ENCODE measurements at regions not wholly inside any gene's neighbourhood (a gene's known extent, or its start where the extent isn't known, plus 50 kb on each side); places are given as distances from the start of the nearest gene placed in this dataset.
A peak's percentile ranks its signal among the peaks of the same experiment; 100 is the strongest.
"Not testable (repeated sequence)": the region's sequence is repeated elsewhere in the genome, so short reads cannot be mapped to it uniquely, and the experiment has no call there.

DNA sequence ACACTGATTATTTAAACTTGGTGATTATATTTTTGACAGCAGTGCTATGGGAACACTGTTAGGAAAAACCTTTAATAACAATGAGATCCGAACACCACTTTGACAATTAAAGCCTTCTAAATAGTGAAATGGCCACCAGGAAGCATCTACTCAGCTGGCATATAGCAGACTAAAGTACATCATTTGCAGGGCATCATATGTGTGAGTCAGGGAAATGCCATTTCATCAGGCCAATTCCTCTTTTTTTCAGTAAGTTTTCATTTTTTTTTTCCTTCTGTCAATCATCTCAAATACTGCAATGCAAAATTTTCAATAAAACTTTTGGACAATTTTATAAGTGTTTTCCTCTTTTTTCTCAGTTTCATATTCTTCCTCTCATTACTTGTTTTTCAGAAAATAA, 521.4 kb upstream of the SEMA3D start:
- DNase-seq = no peak

DNA sequence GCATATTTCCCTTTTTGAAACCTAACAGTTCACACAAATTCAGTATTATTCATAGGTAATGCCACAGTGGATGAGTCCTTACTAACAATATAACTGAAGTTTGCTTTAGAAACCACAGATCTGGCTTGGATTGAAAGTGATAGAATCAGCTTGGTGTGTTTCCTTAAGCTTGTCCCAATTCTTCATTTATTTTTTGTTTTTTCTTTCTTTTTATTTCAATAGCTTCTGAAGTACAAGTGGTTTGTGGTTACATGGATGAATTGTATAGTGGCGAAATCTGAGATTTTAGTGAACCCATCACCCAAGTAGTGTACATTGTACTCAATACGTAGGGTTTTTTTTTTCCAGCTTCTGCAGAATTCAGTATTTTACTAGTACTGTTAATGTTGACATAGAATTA, 518.2 kb upstream of the SEMA3D start:
- DNase-seq = no peak

DNA sequence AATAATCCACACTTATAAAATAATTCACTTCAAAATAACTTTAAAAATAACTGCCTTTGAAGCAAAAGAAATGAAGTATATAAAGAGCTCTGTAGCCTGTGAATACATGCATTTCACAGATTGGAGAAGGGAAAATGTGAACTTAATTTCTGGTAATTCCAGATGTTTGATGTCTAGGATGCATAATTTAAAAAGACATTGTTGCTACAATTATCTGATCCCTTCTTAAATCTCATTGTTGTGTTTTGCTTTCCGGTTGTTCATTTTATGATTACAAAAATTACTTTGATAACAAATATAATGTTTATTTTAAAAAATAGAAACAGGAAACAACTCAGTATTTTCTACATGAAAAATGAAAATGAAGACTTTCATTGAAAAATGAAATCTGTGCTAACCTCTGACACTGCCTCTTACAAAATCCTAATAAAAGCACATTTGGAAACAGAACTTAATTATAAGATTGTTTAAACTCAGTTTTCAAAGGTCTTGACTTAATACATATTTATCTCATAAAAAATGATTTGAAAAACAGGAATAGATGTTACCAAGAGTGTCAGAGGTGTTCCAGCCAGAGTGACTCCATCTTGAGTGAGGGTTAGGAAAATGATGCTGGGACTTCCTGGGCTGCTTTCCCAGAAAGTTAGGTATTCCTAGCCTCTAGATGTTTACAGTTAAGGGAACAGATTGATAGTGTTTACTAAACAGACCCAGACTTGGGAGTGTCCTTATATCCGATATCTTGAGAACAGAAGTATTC, 516.6 kb upstream of the SEMA3D start:
- DNase-seq = no peak

DNA sequence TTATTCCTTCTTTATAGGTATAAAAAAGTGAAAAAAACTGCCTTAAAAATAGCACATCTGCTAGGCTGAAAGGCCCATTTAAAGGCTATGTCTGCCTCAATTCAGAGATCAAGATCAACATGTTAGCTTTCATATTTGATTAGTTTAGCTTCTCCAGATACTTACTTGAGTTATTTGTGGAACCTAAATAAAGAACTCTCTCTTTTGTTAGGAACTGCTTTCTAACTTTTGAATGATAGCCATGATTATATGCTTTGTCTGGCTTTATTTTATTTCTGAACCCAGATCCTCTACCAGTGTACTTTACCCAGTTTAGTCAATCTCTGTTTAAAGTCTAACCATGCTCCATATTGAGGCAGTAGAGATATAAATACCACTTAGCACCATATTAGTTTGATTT, 515.5 kb upstream of the SEMA3D start:
- DNase-seq = no peak

DNA sequence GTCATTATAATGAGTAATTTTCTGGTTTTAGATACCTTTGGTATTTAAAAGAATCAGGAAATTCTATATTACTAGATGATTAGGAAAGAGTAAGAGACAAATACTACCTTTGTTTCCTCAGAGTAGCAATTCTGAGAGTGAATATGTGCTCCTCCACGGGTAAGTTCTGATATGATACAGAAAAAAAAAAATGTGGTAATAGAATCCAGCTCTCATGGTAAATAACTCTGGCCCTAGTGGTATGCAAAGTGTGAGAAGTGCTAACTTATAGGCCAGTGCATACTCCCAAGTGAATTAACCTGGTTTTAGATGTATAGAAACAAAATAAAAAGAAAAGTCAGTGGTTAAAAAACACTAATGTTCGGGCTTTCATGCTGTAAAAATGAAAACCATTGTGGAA, 512.6 kb upstream of the SEMA3D start:
- no peak for DNase-seq

DNA sequence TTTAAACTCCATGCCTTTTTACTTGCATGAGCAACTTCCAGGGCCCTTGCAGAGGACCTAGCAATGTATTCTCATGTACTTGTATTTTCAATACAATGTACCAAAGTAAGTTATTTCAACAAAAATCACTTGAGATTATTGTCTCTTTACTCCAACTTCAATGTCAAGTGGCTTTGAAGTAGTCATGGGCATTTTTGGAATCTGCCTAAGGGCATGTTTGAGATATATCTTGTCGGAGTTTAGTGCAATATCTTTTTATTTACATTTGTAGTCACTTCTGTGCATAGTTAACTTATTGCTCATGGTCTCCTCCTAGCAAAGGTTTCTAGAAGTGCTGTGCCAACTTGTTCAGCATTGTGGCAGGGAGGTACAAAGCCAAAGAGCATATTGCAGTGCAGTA, 508.7 kb upstream of the SEMA3D start:
- DNase-seq = no peak

DNA sequence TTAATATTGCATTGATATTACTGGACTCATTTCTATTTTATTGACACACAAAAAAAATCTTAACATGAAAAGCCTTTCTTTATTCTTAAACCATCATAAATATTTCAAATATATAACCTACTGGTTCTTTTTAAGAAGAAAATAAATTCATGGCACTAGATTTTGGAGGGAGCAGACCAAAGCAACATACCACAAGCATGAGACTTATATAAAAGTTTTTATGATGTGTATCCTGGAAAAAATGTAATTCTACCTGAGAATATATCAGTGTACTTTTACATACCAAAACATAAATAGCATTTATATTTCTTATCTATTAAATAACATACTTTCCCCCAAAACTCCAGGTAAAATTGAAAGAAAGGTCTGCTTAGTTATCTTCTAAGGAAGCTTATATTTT, 508.2 kb upstream of the SEMA3D start:
- no peak for DNase-seq

GRCh38 chr7:85693326-85693725, 506.5 kb upstream of the SEMA3D start:
- DNase-seq = no peak

DNA sequence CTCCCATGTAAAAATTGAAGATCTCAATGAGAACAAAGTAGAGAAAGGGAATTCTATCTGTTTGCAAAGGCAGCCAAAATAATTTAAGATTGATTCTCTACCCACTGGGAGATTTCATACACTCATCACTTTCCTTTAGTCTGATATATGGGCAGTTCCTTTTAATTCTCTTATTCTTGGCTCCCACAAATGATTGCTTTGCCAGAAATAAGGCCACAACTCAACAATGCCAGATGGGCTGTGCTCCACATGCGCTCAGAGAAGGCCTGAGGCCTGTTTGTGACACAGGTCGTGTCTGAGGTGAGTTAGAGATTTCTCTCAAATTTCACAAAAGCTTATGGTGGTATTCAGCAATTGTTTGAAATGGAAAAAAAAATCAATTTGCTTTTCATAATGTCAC, 501.9 kb upstream of the SEMA3D start:
- no peak for DNase-seq

- no peak for DNase-seq
Measured at GRCh38 chr7:85686401-85687181, 499.7 kb upstream of the SEMA3D start.

DNA sequence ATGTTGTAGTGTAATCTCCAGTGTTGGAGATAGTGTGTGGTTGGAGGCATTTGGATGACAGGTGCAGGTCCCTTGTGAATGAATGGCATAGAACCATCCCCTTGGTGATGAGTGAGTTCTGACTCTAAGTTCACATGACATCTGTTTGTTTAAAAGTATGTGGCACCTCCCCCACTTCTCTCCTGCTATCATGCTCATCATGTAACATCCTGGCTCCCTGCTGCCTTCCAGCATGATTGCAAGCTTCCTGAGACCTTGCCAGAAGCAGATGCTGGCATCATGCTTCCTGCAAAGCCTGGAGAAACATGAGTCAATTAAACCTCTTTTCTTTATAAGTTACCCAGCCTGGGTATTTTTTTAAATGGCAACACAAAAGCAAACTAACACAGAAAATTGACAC, 499.0 kb upstream of the SEMA3D start:
- peak; percentile 6 for DNase-seq

DNA sequence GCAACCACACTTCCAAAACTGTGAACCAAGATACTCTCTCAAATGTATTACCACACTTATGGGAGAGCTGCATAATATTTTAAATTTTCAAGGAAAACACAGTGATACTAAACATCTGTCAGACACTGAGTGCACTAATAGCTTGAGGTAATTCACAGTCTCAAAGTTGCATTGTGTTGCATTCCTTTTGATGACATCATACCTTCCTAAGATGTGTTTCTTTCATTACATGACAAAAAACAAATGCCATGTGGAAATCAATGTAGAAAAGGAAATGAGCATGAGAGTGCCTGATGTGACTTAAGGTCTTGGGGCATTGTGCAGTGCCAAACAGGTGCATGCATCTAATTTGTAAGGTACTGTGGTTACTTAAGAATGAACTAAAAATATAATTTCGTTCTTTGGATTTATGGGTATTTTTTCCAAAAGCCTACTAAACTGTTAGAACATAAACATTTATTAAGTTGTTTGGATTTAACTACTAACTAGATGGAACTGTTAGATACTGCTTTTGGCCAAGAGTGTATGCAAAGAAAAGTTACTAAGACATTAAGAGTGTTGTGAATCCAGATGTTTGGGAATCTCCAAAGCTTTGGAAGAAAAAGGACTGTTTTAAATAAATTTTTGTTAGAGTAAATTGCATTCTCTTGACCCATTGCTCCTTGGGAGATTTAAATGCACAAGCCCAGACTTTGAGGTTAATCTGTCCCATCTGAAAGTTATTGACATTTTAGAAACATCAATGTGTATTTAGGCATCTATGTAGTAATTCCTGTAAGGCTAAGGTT, 496.2 kb upstream of the SEMA3D start:
- DNase-seq = no peak

DNA sequence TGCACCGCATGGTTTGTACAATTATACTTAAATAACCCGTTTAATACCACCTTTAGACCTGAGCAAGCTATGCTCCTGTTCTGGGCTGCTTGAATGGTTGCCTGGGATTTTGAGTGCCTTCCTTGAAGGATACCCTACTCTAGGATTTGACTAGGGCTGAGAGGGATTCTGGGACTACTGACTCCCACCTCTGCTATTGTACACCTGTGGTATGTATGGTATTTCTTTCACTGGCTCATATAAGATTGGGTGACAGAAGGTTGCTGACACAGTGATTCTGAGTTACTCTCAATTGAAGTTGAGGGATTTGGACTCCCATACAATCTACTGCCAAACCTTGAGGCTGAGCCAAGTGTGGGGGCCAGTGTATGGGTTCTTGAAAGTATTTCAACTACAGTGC, 494.4 kb upstream of the SEMA3D start:
- no peak for DNase-seq

DNA sequence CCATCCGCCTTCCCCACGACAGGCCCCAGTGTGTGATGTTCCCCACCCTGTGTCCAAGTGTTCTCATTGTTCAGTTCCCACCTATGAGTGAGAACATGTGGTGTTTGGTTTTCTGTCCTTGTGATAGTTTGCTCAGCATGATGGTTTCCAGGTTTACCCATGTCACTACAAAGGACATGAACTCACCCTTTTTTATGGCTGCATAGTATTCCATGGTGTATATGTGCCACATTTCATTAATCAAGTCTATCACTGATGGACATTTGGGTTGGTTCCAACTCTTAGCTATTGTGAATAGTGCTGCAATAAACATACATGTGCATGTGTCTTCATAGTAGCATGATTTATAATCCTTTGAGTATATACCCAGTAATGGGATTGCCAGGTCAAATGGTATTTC, 488.2 kb upstream of the SEMA3D start:
- not testable (repeated sequence) for DNase-seq

DNA sequence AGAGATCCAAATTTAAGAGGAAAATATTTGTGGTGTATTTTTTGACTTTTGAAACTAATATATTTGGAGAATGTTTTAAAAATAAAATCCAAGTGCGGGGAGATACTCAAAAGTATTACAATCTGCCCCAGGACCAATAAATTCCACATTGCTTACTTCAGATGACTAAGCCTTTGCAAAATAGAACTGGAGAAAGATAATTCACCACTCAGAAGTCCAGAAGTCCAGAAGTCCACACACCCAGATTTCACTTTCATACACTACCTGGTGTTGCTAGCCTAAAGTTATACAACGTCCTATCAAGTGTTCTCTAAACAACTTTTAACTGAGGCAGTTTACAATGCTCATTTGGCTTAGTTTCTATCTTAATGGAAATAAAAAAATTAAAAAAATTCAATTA, 487.0 kb upstream of the SEMA3D start:
- no peak for DNase-seq

- DNase-seq = no peak
Measured at GRCh38 chr7:85669225-85669624, 482.4 kb upstream of the SEMA3D start.

DNA sequence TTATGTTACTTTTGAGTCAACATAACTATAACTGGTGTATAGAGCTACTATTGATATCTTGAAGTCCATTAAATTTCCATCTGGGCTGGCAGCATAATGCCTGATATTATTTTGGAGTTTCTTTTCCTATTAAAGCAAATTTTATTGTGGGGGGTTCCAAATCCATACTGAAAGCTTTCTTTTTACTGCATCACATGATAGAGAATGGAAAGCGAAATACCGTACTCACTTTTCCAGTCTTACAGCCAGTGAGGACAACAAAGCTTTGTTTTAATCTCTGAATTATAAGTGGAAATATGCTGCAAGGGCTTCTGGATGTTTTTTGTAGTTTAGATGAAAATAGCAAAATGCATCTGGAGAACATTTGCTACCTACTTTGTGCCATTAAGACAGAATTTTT, 477.5 kb upstream of the SEMA3D start:
- no peak for DNase-seq

DNA sequence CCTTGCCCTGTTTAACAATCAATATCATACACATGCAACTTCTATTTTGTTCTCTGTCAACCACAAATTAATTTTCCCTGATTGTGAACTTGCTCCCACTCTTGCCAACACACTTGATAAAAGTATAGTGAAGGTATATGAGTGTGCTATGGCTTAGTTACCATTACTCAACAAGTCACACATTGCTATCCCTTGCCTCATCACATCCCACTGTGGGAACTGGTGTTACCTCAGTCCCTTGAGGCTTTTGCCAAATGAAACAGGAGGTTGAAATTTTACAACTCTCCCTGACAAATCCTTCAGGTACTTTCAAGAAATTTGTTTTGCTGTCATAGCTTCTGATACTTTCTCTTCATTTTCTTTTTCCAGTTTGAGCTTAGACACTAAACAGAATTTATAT, 472.5 kb upstream of the SEMA3D start:
- no peak for DNase-seq

- no peak for DNase-seq
Measured at GRCh38 chr7:85655252-85655651, 468.4 kb upstream of the SEMA3D start.

GRCh38 chr7:85644272-85644671, 457.4 kb upstream of the SEMA3D start:
- no peak for DNase-seq

- no peak for DNase-seq
Measured at GRCh38 chr7:85641331-85641730, 454.5 kb upstream of the SEMA3D start.

GRCh38 chr7:85638394-85638793, 451.5 kb upstream of the SEMA3D start:
- DNase-seq = no peak

GRCh38 chr7:85634951-85635350, 448.1 kb upstream of the SEMA3D start:
- no peak for DNase-seq
